A549 (cell line): ENCODE measurements at regions not wholly inside any gene's neighbourhood (a gene's known extent, or its start where the extent isn't known, plus 50 kb on each side); places are given as distances from the start of the nearest gene placed in this dataset.

Source experiments
- ATAC-seq, 2 experiments: fragments of 200-7000 bp in 1 of 2; fragments of >200 bp in 1 of 2; cut with Nextera tagmentation in 1 of 2; cut with Tn5 transposase in 1 of 2; 3 replicates each; pipeline versions ENCODE4 v1.8.0 to v1.9.1; 2018 to 2020; ENCODE audit warnings: mild to moderate bottlenecking in 1 of 2, moderate library complexity in 1 of 2
- CTCF ChIA-PET: fragments of 300-600 bp; sonication (Branson Sonifier 250); formaldehyde crosslinking; extraction: SDS; loops from one replicate; lab custom pipeline; 2021; ENCODE audit warnings: antibody characterized with exemption, inconsistent platforms; lab: Yijun Ruan, JAX
- POLR2A ChIA-PET: fragments of 350-600 bp; formaldehyde crosslinking; extraction: SDS; loops from one replicate; lab custom pipeline; 2021; ENCODE audit warnings: antibody characterized with exemption, inconsistent platforms; lab: Yijun Ruan, JAX
- DNase-seq, 2 experiments: peaks; one replicate each; pipeline versions ENCODE4 v3.0.0 to v3.0.0-alpha.2; 2011 to 2016; ENCODE audit warnings: low read depth in 1 of 2, low spot score in 1 of 2
- FAIRE-seq: peaks from 2 replicates; lab custom pipeline; 2011; peaks lifted over from hg19 to GRCh38; lab: Jason Lieb, UNC
- H3K27ac ChIP-seq, 2 experiments: fragments of >200 bp; sonication (Bioruptor Twin); formaldehyde crosslinking; 3 replicates each; pipeline ENCODE4 v1.5.1; 2016 to 2017
- H3K4me1 ChIP-seq: fragments of >200 bp; sonication (Bioruptor Twin); formaldehyde crosslinking; 3 replicates; pipeline ENCODE4 v1.6.1; 2016
- H3K4me2 ChIP-seq: fragments of >200 bp; sonication (Bioruptor Twin); formaldehyde crosslinking; 3 replicates; pipeline ENCODE4 v1.6.1; 2016
- H3K4me3 ChIP-seq: fragments of >200 bp; sonication (Bioruptor Twin); formaldehyde crosslinking; 3 replicates; pipeline ENCODE4 v1.5.1; 2016
- H3K9me3 ChIP-seq: fragments of >200 bp; sonication (Bioruptor Twin); formaldehyde crosslinking; 3 replicates; pipeline ENCODE4 v1.6.1; 2016
- BCL3 ChIP-seq: fragments of >200 bp; sonication (Bioruptor Twin); formaldehyde crosslinking; IDR thresholded peaks from 3 replicates; pipeline ENCODE4 v1.6.1; 2016
- BHLHE40 ChIP-seq: IDR thresholded peaks from 2 replicates; pipeline ENCODE4 v1.6.1; 2012; ENCODE audit warnings: low read depth, low read length, inconsistent platforms
- CBX8 ChIP-seq: fragments of 200-600 bp; sonication (generic); IDR thresholded peaks from 2 replicates; pipeline ENCODE4 v1.6.1; 2016
- CHD2 ChIP-seq: fragments of 150-350 bp; IDR thresholded peaks from 2 replicates; pipeline ENCODE4 v1.6.1; 2014; ENCODE audit warnings: low read length; ENCODE audit not compliant: partially characterized antibody
- CTCF ChIP-seq: fragments of >200 bp; sonication (Bioruptor Twin); formaldehyde crosslinking; IDR thresholded peaks from 3 replicates; pipeline ENCODE4 v1.5.1; 2016
- EHF ChIP-seq: fragments of 250-450 bp; sonication (Bioruptor Pico); IDR thresholded peaks from 2 replicates; pipeline ENCODE4 v1.5.0; 2020; ENCODE audit warnings: mild to moderate bottlenecking
- ELK1 ChIP-seq: fragments of 150-350 bp; IDR thresholded peaks from 2 replicates; pipeline ENCODE4 v1.6.1; 2014; ENCODE audit warnings: low read depth, mild to moderate bottlenecking, low read length
- HOXB13 ChIP-seq: fragments of 250-450 bp; sonication (Bioruptor Pico); IDR thresholded peaks from 2 replicates; pipeline ENCODE4 v1.5.0; 2020; ENCODE audit warnings: low read depth, mild to moderate bottlenecking, moderate library complexity
- HOXB5 ChIP-seq: fragments of 250-450 bp; sonication (Bioruptor Pico); IDR thresholded peaks from 2 replicates; pipeline ENCODE4 v1.5.0; 2020; ENCODE audit warnings: mild to moderate bottlenecking, moderate library complexity
- MAZ ChIP-seq: fragments of 150-350 bp; IDR thresholded peaks from 2 replicates; pipeline ENCODE4 v1.6.1; 2014; ENCODE audit warnings: antibody characterized with exemption, low read depth, low read length, borderline replicate concordance
- PBX3 ChIP-seq: IDR thresholded peaks from 2 replicates; pipeline ENCODE4 v1.6.1; 2012
- PHF8 ChIP-seq: fragments of 200-600 bp; sonication (generic); IDR thresholded peaks from 2 replicates; pipeline ENCODE4 v1.6.1; 2016; ENCODE audit warnings: low read depth, mild to moderate bottlenecking, antibody characterized with exemption, moderate library complexity, borderline replicate concordance
- RAD21 ChIP-seq, 2 experiments: fragments of >200 bp in 1 of 2; sonication (Bioruptor Twin) in 1 of 2; formaldehyde crosslinking in 1 of 2; IDR thresholded peaks in 1 of 2; conservative IDR thresholded peaks in 1 of 2; 2 replicates in 1 of 2; 3 replicates in 1 of 2; pipeline ENCODE4 v1.6.1; 2012 to 2018; ENCODE audit warnings: inconsistent platforms in 1 of 2
- RNF2 ChIP-seq: fragments of 200-600 bp; sonication (generic); IDR thresholded peaks from 2 replicates; pipeline ENCODE4 v1.6.1; 2016; ENCODE audit warnings: low read depth, mild to moderate bottlenecking, antibody characterized with exemption, moderate library complexity, borderline replicate concordance
- TFCP2L1 ChIP-seq: fragments of 250-450 bp; sonication (Bioruptor Pico); IDR thresholded peaks from 2 replicates; pipeline ENCODE4 v1.5.0; 2021; ENCODE audit warnings: mild to moderate bottlenecking
- USF2 ChIP-seq: fragments of 450-650 bp; IDR thresholded peaks from 2 replicates; pipeline ENCODE4 v1.6.1; 2014; ENCODE audit warnings: antibody characterized with exemption
- WGBS: methylation state at CpG from one replicate; pipeline ENCODE4 v1.1.6; 2017; ENCODE audit errors: missing lambda C conversion rate; 5-methylcytosine and 5-hydroxymethylcytosine counted together

DNA sequence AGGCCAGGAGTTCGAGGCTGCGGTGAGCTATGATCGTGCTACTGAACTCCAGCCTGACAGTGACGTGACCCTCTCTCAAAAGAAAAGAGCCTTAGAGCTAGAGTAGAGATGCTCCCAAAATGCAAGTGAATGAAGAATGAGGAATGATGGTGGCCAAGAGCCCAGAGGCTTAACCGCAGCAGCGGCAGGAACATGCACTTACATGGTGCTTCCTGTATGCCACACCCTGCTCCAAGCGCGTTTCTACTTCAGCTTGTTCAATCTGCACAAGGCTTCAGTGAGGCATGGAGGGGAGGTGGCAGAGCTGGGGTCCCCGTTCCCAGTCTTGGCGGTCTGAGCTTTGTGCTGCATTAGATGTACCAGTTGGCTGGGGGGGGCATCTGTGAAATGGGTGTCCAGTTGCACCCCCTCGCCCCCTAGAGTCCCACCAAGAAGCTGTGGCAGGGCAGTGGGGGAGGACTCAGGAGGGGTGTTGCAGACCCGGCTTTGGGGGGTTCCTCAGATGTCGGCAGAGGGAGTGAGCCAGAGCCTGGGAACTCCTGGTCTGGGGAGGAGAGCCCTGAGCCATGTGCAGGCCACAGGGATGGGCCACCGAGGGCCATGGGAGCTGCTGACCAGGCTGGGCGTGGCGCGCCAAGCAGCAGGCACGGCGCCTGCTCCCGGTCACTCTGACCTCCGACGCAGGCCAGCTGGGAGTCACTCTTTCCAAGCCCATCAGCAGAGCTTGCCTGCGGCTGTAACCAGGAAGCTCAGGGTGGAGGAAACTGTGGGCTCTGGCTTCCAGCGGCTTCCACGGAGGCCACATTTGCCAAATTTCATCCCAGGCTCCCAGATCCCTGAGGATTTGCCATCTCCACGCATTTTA, 260.1 kb downstream of the PARN start (continued):
- TF ChIP-seq CHD2 = no peak
- no peak for TF ChIP-seq TFCP2L1 (CRISPR knock-in tag)
- no peak for TF ChIP-seq CTCF
- no peak for TF ChIP-seq BCL3
- TF ChIP-seq BHLHE40 = no peak
- TF ChIP-seq PHF8 = no peak

DNA sequence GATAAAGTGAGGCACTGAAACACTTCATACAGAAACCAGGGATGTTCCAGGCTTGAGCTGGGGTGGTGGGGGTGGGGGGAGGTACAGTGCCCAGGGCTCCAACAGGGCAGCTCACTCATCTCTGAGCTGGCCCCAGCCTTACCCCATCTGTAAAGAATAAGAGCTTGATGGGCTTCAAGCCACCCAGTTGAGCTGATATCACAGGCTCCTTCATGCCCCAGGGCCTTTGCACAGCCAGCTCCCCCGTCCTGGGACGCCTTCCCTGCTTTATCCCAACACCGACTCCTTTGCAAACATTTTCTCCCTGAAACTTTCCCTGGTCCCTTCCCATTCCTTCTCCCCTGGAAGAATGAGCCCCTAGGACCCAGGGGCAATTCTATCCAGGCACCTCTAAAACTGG, 261.7 kb downstream of the PARN start:
- no peak for FAIRE-seq
- Histone ChIP-seq H3K9me3 (peaks cover 7% of the 10 kb centered on the region), H3K4me3 (no peak overlapping the region), H3K4me2 (no peak overlapping the region), H3K27ac (peak overlapping the region; percentile 71 to 98), H3K4me1 (peaks cover 44% of the 10 kb centered on the region)
- WGBS = 84% methylated on average over 3 of the region's 3 CpGs
- POLR2A ChIA-PET = no interaction called here
- no peak for TF ChIP-seq MAZ
- no peak for TF ChIP-seq USF2
- TF ChIP-seq ELK1 = no peak
- no peak for TF ChIP-seq RNF2
- TF ChIP-seq RAD21 (conservative IDR thresholded peaks at IDR 0.05 in 1 of 2, IDR thresholded peaks at IDR 0.05 in 1 of 2) = no peak
- no peak for TF ChIP-seq HOXB13 (CRISPR knock-in tag)
- TF ChIP-seq EHF (CRISPR knock-in tag) = no peak
- TF ChIP-seq HOXB5 (CRISPR knock-in tag) = no peak
- TF ChIP-seq CBX8 = no peak
- no peak for TF ChIP-seq PBX3
- no peak for DNase-seq
- no peak for ATAC-seq
- CTCF ChIA-PET = interaction anchor here (1.2 to 2.9 kb wide), 3 partner anchors 10 to 160 kb away, joined by 4 to 11 read pairs (median 5); no protein-coding TSS in a partner anchor
